NCI-H82 (cell line): ENCODE measurements at regions not wholly inside any gene's neighbourhood (a gene's known extent, or its start where the extent isn't known, plus 50 kb on each side); places are given as distances from the start of the nearest gene placed in this dataset.

Experiments used
- DNase-seq: peaks from one replicate; lab custom pipeline; 2025; lab: John Stamatoyannopoulos, UW

GRCh38 chr5:72045692-72046091 is 61.6 kb upstream of the MAP1B start:
- DNase-seq = no peak

- no peak for DNase-seq
These were observed 61.2 kb upstream of the MAP1B start for GRCh38 chr5:72046106-72046505.

GRCh38 chr5:72055636-72056035 is 51.6 kb upstream of the MAP1B start:
- DNase-seq = no peak
